ENCODE measurements at regions not wholly inside any gene's neighbourhood (a gene's known extent, or its start where the extent isn't known, plus 50 kb on each side); places are given as distances from the start of the nearest gene placed in this dataset.

DNA sequence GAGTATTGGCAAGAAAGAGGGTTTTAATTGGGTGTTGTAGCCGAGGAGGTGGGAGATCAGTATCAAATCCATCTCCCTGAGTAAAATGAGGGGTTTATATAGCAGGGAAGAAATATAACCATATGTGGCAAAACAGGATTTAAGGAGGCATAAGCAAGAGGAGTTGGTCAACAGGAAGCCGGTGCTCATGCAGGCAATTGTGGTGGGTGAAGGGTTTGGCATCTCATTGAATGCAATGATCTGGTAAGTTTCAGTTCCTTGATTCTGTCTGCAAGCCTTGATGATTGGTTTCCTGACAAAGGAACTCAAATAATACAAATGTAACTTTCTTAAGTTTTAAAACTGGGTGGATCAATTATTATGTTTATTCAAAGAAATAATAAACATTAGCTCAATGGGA, 564.4 kb upstream of the LINC00305 start:
- TF ChIP-seq, protein P1, sequence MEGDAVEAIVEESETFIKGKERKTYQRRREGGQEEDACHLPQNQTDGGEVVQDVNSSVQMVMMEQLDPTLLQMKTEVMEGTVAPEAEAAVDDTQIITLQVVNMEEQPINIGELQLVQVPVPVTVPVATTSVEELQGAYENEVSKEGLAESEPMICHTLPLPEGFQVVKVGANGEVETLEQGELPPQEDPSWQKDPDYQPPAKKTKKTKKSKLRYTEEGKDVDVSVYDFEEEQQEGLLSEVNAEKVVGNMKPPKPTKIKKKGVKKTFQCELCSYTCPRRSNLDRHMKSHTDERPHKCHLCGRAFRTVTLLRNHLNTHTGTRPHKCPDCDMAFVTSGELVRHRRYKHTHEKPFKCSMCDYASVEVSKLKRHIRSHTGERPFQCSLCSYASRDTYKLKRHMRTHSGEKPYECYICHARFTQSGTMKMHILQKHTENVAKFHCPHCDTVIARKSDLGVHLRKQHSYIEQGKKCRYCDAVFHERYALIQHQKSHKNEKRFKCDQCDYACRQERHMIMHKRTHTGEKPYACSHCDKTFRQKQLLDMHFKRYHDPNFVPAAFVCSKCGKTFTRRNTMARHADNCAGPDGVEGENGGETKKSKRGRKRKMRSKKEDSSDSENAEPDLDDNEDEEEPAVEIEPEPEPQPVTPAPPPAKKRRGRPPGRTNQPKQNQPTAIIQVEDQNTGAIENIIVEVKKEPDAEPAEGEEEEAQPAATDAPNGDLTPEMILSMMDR (IDR thresholded peaks at IDR 0.05) = no peak
- no peak for TF ChIP-seq ZFX (IDR thresholded peaks at IDR 0.05; ENCODE audit: borderline replicate concordance)

All from 22Rv1 (cell line).